GM19467 (cell line): ENCODE measurements at regions not wholly inside any gene's neighbourhood (a gene's known extent, or its start where the extent isn't known, plus 50 kb on each side); places are given as distances from the start of the nearest gene placed in this dataset.
"Not testable (repeated sequence)": the region's sequence is repeated elsewhere in the genome, so short reads cannot be mapped to it uniquely, and the experiment has no call there.

ENCODE experiments used
- ATAC-seq: cut with Tn5 transposase; IDR thresholded peaks from one replicate; pipeline ENCODE4 v1.9.1; 2021; ENCODE audit warnings: mild to moderate bottlenecking, moderate library complexity; ENCODE audit not compliant: unreplicated experiment

GRCh38 chr1:38204698-38205097, 158.1 kb upstream of the POU3F1 start:
- ATAC-seq: no peak

- ATAC-seq: no peak
Observed at GRCh38 chr1:38203441-38203840, 156.8 kb upstream of the POU3F1 start.

DNA sequence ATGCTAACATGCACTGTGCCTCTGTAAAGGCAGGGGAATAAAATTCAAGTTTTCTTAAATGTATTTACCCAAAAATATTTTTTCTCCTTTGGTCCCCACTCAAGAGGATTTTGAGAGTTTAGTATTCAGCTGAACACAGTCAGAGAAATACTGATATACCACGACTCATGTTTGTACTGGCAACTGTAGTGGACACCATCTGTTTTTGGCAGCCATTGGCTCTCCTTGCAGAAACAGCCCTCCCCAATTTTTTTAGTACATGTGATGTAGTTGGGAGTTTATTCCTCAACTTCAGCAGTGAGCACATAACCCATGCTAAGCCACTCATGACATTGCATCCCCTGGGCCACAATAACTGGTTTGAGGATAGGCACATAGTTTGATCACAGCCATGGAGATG, 154.8 kb upstream of the POU3F1 start:
- no peak for ATAC-seq

DNA sequence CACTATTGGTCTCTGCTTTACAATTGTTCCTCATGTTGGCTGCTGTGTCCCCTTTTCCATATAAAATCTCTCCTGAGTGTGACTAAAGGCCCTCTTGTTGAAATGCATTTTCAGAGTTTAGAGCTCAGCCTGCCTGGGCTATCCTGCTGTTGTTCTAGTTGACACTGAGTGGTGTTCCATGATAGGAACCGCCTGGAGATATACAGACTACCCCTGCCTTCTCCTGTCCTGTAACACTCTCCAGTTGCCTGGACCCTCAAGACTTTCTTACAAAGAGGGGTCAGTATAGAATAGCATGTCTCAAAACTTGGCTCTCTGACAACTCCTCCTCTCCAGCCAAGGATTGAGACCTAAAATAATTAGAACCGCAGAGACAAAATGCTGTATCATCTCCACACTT, 152.0 kb upstream of the POU3F1 start:
- no peak for ATAC-seq

GRCh38 chr1:38198099-38198498, 151.5 kb upstream of the POU3F1 start:
- ATAC-seq: no peak

DNA sequence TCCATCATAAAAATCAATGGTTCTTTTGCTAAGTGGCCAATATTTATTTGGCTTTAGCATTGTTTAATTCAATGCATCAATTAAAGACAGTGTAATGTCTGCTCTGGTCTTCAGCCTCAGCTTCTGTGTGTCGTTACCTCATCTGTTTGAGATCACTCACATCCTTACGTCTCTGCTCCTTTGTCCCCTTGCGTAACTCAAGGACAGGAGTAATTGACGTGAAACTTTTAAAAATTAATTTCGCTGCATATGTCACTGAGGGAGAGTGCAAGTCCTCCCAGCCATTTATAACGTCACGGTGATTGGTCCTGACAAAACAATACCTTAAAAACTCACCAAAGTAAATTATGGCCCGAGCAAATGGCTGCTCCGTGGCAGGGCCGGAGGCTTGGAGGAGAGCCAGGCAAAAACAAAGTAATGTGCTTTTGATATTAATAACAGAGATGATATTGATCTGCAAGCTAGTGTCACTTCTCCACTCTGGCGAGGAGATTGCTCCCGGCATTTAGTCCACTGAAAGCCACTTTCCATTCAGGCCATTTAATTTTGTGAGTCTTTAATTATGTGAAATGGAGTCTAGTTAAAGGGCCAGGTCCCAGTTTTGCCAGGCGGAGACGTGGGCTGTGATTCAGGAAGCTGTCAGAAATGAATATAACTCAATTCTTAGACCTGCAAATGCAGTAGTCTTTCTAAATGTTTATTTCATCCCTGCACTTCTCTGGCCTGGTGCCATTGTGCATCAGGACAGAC, 150.9 kb upstream of the POU3F1 start:
- no peak for ATAC-seq

- no peak for ATAC-seq
Observed at GRCh38 chr1:38194472-38194871, 147.9 kb upstream of the POU3F1 start.

GRCh38 chr1:38193040-38193439, 146.4 kb upstream of the POU3F1 start:
- no peak for ATAC-seq

- no peak for ATAC-seq
Observed at GRCh38 chr1:38191461-38191860, 144.9 kb upstream of the POU3F1 start.

DNA sequence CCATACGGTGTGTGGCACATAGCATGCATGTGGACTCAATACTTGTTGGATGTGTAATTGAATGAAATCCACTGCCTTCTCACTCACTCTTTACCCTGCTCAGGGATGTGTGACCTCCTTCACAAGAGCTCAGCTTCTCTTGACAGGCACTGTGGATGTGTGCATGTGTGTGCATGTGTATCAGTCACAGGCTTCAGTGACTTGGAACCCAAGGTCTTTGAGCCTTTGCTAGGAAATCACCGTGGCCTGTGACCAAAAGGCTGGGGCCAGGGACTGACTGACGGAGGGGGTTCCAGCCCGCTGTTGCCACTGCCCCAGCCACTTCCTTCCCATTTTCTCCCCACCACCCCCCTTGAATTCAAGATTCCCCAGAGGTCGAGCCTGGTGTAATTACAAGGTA, 144.4 kb upstream of the POU3F1 start:
- ATAC-seq: no peak

- ATAC-seq: no peak
Observed at GRCh38 chr1:38187552-38187951, 141.0 kb upstream of the POU3F1 start.

DNA sequence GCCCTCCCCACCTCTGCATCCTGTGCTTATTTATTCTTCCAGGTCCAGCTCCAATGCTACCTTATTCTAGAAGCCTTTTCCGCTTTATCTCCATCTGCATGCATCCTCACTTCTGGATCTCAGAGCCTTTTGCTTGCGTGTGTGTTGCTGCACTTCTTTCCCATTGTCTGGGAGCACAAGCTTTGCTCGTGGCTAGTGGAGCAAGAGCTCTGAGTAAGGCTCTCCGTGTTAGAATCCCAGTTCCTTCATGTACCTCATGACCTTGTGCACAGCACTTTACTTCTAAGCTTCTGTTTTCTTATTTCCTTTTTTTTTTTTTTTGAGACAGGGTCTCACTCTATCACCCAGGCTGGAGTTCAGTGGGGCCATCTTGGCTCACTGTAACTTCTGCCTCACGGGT, 140.0 kb upstream of the POU3F1 start:
- ATAC-seq: no peak

- ATAC-seq: no peak
Observed at GRCh38 chr1:38185913-38186312, 139.3 kb upstream of the POU3F1 start.

DNA sequence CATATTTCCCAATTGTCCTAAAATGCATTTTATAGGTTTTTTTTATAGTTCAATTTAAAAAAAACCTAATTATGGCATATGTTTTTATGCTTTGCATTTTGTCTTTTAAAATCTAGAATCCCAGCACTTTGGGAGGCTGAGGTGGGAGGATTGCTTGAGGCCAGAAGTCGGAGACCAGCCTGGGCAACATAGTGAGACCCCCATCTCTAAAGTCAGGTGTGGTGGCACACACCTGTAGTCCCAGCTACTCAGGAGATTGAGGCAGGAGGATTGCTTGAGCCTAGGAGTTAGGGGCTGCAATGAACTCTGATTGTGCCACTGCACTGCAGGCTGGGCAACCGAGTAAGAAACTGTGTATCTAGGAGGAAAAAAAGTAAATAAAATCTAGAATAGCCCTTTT, 137.2 kb upstream of the POU3F1 start:
- no peak for ATAC-seq

- ATAC-seq: no peak
Observed at GRCh38 chr1:38183096-38183495, 136.5 kb upstream of the POU3F1 start.

DNA sequence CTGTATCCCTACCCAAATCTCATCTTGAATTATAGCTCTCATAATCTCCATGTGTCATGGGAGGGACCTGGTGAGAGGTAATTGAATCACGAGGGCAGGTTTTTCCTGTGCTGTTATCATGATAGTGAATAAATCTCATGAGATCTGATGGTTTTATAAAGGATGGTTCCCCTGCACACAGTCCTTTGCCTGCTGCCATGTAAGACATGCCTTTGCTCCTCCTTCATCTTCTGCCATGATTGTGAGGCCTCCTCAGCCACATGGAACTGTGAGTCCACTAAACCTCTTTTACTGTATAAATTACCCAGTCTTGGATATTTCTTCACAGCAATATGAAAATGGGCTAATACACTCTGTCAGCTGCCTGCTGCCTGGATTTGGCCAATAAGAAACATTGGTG, 133.8 kb upstream of the POU3F1 start:
- ATAC-seq: not testable (repeated sequence)

DNA sequence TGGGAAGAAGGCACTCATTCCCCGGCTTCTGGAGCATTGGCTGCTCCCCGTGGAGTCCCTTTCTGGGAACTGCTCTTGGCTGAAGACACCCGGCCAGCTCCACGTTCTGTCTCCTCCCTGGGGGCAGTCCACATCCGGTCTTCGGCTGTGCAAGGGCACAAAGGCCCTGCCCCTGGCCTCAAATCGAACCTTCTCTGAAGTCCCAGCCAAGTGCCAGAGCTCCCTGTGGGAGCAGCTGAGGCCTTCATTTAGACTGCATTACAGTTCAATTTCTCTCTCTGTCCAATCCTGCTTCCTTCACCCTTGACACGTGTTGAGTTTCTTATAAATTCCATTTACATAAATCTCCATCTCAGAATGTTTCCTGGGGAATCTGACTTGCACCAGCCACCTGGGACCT, 132.9 kb upstream of the POU3F1 start:
- no peak for ATAC-seq

DNA sequence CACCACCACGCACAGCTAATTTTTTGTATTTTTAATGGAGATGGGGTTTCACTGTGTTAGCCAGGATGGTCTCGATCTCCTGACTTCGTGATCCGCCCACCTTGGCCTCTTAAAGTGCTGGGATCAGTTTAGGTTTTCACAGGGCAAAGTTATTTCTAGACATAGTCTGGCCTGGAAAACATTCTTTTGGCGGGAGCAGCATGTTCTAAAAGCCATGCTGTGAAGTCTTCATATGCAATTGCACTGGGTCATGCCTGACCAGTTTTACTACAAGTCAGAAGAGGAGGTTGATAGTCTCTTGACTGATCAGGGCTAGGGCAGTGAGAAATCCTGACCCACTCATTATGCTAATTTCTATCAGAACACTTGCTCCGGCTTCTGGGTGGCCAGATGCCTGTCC, 131.6 kb upstream of the POU3F1 start:
- ATAC-seq: no peak

GRCh38 chr1:38175121-38175520, 128.5 kb upstream of the POU3F1 start:
- no peak for ATAC-seq

DNA sequence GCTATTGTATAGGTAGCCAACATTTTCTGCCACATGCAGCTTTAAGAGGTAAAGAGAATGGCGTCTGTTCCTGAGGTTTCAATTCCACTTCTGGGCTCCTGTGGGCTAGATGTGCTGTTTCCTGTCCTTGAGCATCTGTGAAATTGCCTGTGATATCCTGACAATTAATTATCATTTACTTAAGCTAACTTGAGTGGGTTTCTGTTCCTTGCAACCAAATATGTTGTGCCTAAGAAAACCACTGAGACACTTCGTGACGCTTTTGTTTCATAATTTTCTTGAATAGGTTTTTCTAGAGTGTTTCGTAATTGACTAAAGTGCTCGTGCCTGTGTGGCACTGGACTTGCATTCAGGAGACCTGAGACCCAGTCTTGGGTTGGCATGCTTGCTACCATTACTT, 127.3 kb upstream of the POU3F1 start:
- no peak for ATAC-seq

GRCh38 chr1:38173157-38173831, 126.7 kb upstream of the POU3F1 start:
- no peak for ATAC-seq

DNA sequence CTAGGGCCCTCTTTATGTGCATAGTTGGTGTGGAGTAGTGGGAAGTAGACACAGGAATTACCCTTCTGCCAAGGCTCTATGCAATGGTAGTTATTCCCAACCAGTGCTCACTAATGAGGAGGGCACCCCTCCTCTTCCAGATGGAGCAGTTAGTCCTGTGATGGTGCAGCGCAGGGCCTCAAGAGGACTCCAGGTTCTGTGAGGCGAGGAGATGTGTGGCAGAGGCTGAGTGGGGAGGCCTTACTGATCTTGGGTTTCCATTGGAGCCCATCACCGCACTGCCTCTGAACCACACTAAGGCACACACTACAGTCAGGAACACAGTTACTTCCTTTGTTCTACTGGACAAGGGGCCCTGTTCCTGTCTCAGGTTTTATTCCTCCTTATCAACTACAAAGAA, 122.5 kb upstream of the POU3F1 start:
- ATAC-seq: no peak

DNA sequence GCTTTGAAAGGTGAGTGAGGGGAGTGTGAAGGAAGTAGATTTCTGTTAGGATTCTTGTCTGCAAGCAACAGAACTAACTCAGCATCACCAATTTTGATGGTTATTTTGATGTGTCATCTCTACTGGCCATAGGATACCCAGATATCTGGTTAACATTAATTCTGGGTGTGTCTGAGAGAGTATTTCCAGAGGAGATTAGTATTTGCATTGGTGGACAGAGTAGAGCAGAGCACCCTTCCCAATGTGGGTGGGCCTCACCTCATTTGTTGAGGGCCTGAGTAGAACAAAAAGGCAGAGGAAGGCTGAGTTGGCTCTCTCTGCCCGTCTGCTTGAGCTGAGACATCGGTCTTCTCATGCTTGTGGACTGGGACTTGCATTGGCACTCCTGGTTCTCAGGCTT, 121.8 kb upstream of the POU3F1 start:
- no peak for ATAC-seq
